ENCODE measurements at regions not wholly inside any gene's neighbourhood (a gene's known extent, or its start where the extent isn't known, plus 50 kb on each side); places are given as distances from the start of the nearest gene placed in this dataset.

DNA sequence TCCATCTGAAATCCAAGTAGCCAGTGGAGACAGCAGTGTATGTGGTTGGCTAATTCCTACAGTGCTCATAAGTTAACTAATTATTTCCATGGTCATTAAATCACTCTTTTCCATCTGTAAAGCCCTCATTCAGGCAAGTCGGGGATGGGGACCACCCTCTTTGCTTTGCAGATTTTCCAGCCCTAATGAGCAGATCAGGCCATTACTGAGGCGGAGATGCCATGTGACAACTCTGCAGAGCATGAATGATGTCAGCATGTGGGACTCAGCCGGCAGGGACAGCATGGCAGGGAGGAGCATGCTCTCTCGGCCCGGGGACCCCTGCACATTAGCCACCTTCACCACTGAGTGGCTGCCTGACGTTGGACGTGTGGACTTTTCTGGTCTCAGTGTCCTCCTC, 623.3 kb upstream of the CDH4 start:
- TF ChIP-seq POLR2A (IDR thresholded peaks at IDR 0.05) (no peak), EP300 (IDR thresholded peaks at IDR 0.05) (no peak), POLR2AphosphoS5 (IDR thresholded peaks at IDR 0.05) (no peak)
- TF ChIP-seq, protein P1, sequence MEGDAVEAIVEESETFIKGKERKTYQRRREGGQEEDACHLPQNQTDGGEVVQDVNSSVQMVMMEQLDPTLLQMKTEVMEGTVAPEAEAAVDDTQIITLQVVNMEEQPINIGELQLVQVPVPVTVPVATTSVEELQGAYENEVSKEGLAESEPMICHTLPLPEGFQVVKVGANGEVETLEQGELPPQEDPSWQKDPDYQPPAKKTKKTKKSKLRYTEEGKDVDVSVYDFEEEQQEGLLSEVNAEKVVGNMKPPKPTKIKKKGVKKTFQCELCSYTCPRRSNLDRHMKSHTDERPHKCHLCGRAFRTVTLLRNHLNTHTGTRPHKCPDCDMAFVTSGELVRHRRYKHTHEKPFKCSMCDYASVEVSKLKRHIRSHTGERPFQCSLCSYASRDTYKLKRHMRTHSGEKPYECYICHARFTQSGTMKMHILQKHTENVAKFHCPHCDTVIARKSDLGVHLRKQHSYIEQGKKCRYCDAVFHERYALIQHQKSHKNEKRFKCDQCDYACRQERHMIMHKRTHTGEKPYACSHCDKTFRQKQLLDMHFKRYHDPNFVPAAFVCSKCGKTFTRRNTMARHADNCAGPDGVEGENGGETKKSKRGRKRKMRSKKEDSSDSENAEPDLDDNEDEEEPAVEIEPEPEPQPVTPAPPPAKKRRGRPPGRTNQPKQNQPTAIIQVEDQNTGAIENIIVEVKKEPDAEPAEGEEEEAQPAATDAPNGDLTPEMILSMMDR (IDR thresholded peaks at IDR 0.05) = no peak
- Histone ChIP-seq H3K27me3 (peaks cover 0 to 12% (median 0%) of the 10 kb centered on the region in 3 donors), H3K4me1 (no peaks in the 10 kb centered on the region), H3K9me3 (no peaks in the 10 kb centered on the region), H3K36me3 (no peaks in the 10 kb centered on the region), H3K27ac (no peak overlapping the region), H3K4me3 (no peak overlapping the region)
- no peak for DNase-seq
- 66 to 85% (median 77%) methylated on average over 3 to 7 of the region's 7 CpGs for WGBS, 5 donors
- intact Hi-C loops (cut with DNase I; ENCODE audit: low total_unique reads) = no loop called here

GRCh38 chr20:60629206-60629605, 622.9 kb upstream of the CDH4 start:
- Histone ChIP-seq H3K4me1 (no peaks in the 10 kb centered on the region), H3K4me3 (no peak overlapping the region), H3K9me3 (no peaks in the 10 kb centered on the region), H3K27ac (no peak overlapping the region), H3K27me3 (peaks cover 0 to 16% (median 0%) of the 10 kb centered on the region in 3 donors), H3K36me3 (no peaks in the 10 kb centered on the region)
- 86 to 90% (median 90%) methylated on average over 4 of the region's 4 CpGs for WGBS, 5 donors
- DNase-seq = no peak
- TF ChIP-seq EP300 (IDR thresholded peaks at IDR 0.05) = no peak
- TF ChIP-seq POLR2A (IDR thresholded peaks at IDR 0.05) = no peak
- TF ChIP-seq POLR2AphosphoS5 (IDR thresholded peaks at IDR 0.05) = no peak
- TF ChIP-seq, protein P1 (IDR thresholded peaks at IDR 0.05) = no peak
- intact Hi-C loops (cut with DNase I; ENCODE audit: low total_unique reads) = no loop called here

DNA sequence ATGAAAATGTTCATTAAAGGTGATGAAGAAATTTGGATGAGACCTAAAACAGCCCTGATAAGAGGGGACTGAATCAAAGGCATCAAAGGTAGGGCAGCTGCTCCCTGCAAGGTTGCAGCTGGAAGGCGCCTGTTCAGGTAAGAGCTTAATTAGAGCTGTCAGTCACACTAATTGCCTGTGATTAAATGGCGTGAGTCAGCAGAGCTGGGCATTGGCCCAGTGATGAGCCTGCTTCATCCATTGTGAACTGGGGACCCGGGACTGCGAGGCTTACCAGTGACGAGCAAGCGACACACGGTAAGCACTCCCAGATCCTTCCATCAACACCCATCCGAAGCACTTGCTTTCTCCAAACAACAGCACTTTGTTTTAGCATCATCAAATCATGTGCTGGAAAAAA, 621.5 kb upstream of the CDH4 start:
- no peaks in the 10 kb centered on the region for H3K36me3 ChIP-seq
- no peak for DNase-seq
- peaks cover 0 to 2% (median under 1%) of the 10 kb centered on the region in 4 donors for H3K9me3 ChIP-seq
- WGBS, 5 donors = 32 to 62% (median 47%) methylated on average over 8 of the region's 8 CpGs
- H3K27me3 ChIP-seq = peaks cover 0 to 20% (median 0%) of the 10 kb centered on the region in 3 donors
- intact Hi-C loops (cut with DNase I; ENCODE audit: low total_unique reads) = no loop called here
- TF ChIP-seq EP300 (IDR thresholded peaks at IDR 0.05) (no peak), POLR2A (IDR thresholded peaks at IDR 0.05) (no peak), POLR2AphosphoS5 (IDR thresholded peaks at IDR 0.05) (no peak)
- TF ChIP-seq, protein P1 (IDR thresholded peaks at IDR 0.05) = no peak
- H3K27ac ChIP-seq = no peak overlapping the region
- no peaks in the 10 kb centered on the region for H3K4me1 ChIP-seq
- no peak overlapping the region for H3K4me3 ChIP-seq

DNA sequence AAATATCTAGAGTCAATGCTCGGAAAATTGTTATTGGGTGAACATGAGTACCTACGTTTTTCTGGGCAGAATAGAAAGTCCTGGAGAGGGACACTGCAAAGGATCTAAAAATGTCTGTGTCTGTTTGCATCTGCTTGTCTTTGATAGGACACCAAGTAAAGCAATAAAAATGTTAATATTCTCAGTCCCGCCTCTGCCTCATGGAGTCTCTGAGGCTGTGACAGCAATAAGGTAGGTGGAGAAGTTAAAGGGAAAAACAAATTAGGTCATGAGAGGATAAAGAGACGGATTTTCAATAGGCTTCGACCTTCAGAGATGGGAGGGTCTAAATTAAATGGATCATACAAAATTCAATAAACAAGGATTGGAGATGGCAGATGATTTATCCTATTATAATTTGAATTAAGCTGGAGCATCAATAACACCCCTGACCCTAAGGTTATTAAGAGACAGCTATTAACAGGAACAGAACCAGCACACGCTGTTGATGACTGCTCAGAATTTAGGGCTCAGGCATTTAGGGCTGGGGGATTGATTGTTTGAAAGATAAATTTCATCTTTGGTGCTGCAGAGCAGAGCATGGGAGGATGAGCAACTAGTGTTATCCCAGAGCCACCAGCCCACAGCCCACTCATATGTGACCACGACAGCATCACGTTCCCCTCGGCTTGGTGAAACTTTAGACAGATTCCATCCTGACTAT, 620.3 kb upstream of the CDH4 start:
- no peak overlapping the region for H3K4me3 ChIP-seq
- H3K36me3 ChIP-seq = no peaks in the 10 kb centered on the region
- DNase-seq = no peak
- no peak overlapping the region for H3K27ac ChIP-seq
- peaks cover 0 to 21% (median 0%) of the 10 kb centered on the region in 3 donors for H3K27me3 ChIP-seq
- TF ChIP-seq, protein P1 (IDR thresholded peaks at IDR 0.05) = no peak
- TF ChIP-seq POLR2AphosphoS5 (IDR thresholded peaks at IDR 0.05) (no peak), POLR2A (IDR thresholded peaks at IDR 0.05) (no peak)
- 75 to 85% (median 79%) methylated on average over 9 of the region's 9 CpGs for WGBS, 5 donors
- peaks cover 0 to 12% (median 5%) of the 10 kb centered on the region in 4 donors for H3K9me3 ChIP-seq
- intact Hi-C loops (cut with DNase I; ENCODE audit: low total_unique reads) = no loop called here
- H3K4me1 ChIP-seq = no peaks in the 10 kb centered on the region

Measured in stomach (tissue), 8 donors.